Effector memory CD8-positive, alpha-beta T cell (primary cell): ENCODE measurements at regions not wholly inside any gene's neighbourhood (a gene's known extent, or its start where the extent isn't known, plus 50 kb on each side); places are given as distances from the start of the nearest gene placed in this dataset.

ENCODE experiments used
- ATAC-seq: fragments of 150-1000 bp; cut with Tn5 transposase; replicated peaks from 2 replicates; pipeline ENCODE4 v1.10.0; 2021; ENCODE audit warnings: mild to moderate bottlenecking, moderate library complexity
- DNase-seq, 3 experiments: peaks; one replicate each; pipeline ENCODE4 v3.0.0; 2021
- H3K27ac Mint-ChIP-seq, 2 donors: one replicate each; pipeline ENCODE4 v1.8.0; 2022; ENCODE audit warnings: mild to moderate bottlenecking in 2 of 2, mixed read lengths in 2 of 2, moderate library complexity in 2 of 2
- H3K27me3 Mint-ChIP-seq, 2 donors: one replicate each; pipeline ENCODE4 v1.8.0; 2022; ENCODE audit warnings: mixed read lengths in 2 of 2
- H3K36me3 Mint-ChIP-seq: one replicate; pipeline ENCODE4 v1.8.0; 2022; ENCODE audit warnings: mild to moderate bottlenecking, moderate library complexity, mixed read lengths; ENCODE audit not compliant: insufficient read depth
- H3K4me1 Mint-ChIP-seq, 2 donors: one replicate each; pipeline ENCODE4 v1.8.0; 2022; ENCODE audit warnings: low read depth in 2 of 2, mixed read lengths in 2 of 2
- H3K4me3 Mint-ChIP-seq, 2 donors: one replicate each; pipeline ENCODE4 v1.8.0; 2022; ENCODE audit warnings: mild to moderate bottlenecking in 2 of 2, mixed read lengths in 2 of 2, moderate library complexity in 2 of 2
- H3K9me3 Mint-ChIP-seq, 2 donors: one replicate each; pipeline ENCODE4 v1.8.0; 2022; ENCODE audit warnings: mixed read lengths in 2 of 2

DNA sequence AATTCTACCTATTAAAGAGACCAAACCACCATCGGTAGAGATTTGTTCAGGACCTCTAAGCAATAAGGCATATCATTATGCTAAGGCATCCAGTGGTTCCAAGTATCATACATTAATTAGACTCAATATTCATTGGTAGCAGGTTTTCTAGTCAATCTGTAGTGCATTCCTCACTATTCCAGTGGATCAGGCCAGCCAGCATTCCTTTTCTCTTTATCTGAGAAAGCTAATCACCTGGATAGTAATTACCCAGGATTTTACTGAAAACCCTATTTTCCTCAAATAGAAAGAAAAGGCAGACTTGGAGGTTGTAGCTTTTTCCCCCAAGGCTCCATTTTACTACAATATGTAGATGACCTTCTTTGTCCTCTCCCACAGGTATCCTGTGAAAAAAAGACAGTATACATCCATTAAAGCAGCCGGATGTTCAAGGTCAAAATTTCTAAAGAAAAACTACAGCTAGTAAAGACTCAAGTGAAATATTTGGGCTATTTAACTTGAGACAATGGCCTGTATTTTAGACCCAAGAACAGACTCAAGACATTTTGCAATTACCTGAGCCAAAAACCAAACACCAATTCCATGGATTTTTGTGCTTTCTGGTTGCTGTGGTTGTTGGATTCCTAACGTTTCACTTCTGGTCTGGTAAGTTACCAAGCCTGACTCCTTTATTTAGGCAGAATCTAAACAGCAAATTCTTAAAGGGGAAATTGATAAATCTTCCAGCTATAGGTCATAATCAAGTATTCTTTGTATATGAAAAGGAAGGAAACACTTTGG, 149.1 kb upstream of the MOCS1 start:
- Mint-ChIP-seq H3K9me3 (no peaks in the 10 kb centered on the region), H3K4me3 (no peak overlapping the region), H3K27me3 (peaks cover 0 to 13% of the 10 kb centered on the region in 2 donors), H3K36me3 (no peaks in the 10 kb centered on the region), H3K27ac (no peak overlapping the region), H3K4me1 (no peaks in the 10 kb centered on the region)
- ATAC-seq, result no peak
- DNase-seq, result no peak

- H3K4me1 Mint-ChIP-seq, result no peaks in the 10 kb centered on the region
- no peak for ATAC-seq
- no peaks in the 10 kb centered on the region for H3K36me3 Mint-ChIP-seq
- no peak overlapping the region for H3K4me3 Mint-ChIP-seq
- H3K27me3 Mint-ChIP-seq, result peaks cover 8 to 21% of the 10 kb centered on the region in 2 donors
- DNase-seq, result no peak
- H3K9me3 Mint-ChIP-seq, result peaks cover 0 to 2% of the 10 kb centered on the region in 2 donors
- H3K27ac Mint-ChIP-seq, result no peak overlapping the region
Observed at GRCh38 chr6:40082278-40083043, 148.2 kb upstream of the MOCS1 start.

DNA sequence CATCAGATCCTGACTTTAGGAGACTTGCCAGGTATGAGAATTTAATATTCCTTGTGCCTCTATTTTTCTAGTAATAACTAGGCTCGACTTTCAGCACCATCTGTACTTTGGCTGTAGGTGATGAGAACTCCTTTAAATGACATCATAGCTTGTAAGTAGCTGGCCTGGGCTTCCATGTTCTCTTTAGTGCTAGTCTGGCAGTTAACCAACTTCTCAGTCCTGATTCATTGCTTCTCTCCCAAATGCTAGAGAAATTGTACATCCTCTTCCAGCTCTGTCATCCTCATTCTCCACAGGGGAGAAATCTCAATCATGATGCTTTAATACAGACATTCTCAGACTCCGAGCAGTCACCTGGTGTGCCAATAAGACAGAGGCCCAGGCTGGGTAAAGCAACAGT, 143.5 kb upstream of the MOCS1 start:
- DNase-seq, result no peak
- ATAC-seq, result no peak
- no peak overlapping the region for H3K4me3 Mint-ChIP-seq
- H3K27ac Mint-ChIP-seq, result no peak overlapping the region
- H3K9me3 Mint-ChIP-seq, result peaks cover 2 to 5% of the 10 kb centered on the region in 2 donors
- peaks cover 34 to 47% of the 10 kb centered on the region in 2 donors for H3K27me3 Mint-ChIP-seq
- H3K36me3 Mint-ChIP-seq, result no peaks in the 10 kb centered on the region
- H3K4me1 Mint-ChIP-seq, result no peaks in the 10 kb centered on the region

DNA sequence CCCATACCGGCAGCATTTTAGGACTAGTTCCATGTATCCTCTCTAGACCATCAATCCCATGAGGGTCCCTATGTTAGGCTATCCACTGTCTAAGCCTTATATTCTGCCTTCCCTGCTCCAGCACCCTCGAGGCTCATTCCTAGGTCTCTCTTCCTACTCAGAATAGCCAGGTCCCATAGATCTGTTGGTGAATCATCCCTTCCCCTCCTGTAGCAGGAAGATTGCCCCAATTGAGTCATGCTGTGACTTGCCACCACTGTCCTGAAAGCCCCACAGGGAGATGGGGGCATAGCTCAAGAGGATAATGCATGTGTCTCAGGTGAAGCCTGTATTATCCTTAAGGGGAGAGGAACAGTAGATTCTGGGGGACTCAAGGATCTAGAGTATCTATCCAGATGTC, 143.1 kb upstream of the MOCS1 start:
- H3K36me3 Mint-ChIP-seq, result no peaks in the 10 kb centered on the region
- DNase-seq (no peak), ATAC-seq (no peak)
- H3K27ac Mint-ChIP-seq, result no peak overlapping the region
- H3K4me1 Mint-ChIP-seq, result no peaks in the 10 kb centered on the region
- no peak overlapping the region for H3K4me3 Mint-ChIP-seq
- peaks cover 38 to 50% of the 10 kb centered on the region in 2 donors for H3K27me3 Mint-ChIP-seq
- peaks cover 2 to 5% of the 10 kb centered on the region in 2 donors for H3K9me3 Mint-ChIP-seq

DNA sequence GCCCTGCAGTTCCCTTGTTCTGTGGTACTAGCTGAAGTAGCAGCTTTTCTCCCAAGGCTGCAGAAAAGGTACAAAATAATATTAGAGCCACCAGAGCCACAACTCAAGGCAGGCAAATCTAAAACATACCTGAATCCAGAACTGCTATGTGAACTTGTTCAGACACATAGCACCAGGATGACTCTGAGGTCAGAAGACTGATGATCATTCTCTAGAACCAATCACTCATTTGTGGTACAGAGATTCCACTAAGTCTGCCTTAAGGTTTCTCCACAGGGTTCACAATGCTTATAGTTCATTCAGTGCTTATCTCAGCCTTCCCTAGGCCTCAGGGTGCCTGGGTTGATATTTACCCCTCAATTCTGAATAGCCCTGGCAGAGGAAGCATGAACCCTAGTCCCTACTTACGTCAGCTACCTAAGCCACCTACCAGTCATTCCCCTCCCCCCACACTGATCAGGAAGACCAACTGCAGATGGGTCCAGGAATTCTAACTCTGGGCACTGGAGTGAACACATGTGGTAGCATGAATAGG, 140.9 kb upstream of the MOCS1 start:
- no peak for ATAC-seq
- DNase-seq, result no peak
- H3K4me1 Mint-ChIP-seq, result no peaks in the 10 kb centered on the region
- no peak overlapping the region for H3K4me3 Mint-ChIP-seq
- H3K27me3 Mint-ChIP-seq, result peaks cover 38 to 50% of the 10 kb centered on the region in 2 donors
- H3K36me3 Mint-ChIP-seq, result no peaks in the 10 kb centered on the region
- H3K27ac Mint-ChIP-seq, result no peak overlapping the region
- peaks cover 3 to 5% of the 10 kb centered on the region in 2 donors for H3K9me3 Mint-ChIP-seq

DNA sequence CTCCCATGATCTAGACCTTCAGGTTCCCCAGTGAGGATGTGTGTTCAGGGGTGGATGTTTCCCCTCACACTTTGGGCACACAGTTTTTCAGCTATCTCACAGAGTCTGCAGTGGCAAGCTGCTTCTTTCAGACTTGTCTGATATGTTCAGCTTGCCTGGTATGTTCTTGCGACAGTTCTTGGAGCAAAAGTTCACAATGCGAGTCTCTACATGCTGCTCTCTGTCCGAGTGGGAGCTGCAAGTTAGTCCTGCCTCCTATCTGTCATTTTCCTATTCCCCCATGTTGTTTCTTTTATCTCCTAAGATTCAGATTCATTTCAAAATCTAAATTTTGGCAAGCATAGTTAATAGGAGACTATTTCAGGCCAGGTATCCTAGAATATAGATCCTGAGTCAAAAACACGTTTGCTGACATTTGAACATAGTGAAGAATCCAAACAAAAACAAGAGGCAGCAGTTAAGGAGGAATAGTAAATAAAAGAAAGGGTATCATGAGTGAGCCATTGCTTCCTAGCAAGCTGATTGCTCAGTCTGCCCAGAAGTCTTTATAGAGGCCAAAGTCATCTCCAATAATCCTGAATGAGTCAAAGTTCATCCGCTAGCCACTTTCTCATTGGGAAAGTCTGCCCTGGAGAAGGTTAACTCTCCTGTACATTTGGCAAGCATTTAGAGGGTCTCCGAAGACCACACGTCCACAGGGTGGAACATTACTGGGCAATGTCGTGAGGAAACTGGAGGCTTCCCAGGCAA, 140.2 kb upstream of the MOCS1 start:
- Mint-ChIP-seq H3K27me3 (peaks cover 38 to 45% of the 10 kb centered on the region in 2 donors), H3K36me3 (no peaks in the 10 kb centered on the region), H3K4me1 (no peaks in the 10 kb centered on the region), H3K27ac (no peak overlapping the region), H3K9me3 (peaks cover 3 to 5% of the 10 kb centered on the region in 2 donors), H3K4me3 (no peak overlapping the region)
- no peak for DNase-seq
- ATAC-seq, result no peak

DNA sequence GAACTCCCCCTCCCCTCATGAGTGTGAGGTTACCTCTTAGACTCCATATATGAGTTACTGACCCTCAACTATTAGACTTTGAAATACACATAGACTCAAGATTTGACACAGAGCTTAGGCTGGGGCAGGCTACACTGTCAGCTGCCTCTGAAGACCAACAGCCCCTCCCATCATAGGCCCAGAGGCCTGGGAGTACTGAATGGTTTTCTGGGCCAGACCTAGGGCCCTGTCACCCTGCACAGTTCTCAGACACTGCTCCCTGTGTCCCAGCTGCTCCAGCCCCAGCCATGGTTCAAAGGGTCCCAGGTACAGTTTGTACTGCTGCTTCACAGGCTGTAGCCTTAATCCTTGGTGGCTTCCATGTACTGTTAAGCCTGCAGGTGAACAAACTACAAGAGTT, 132.1 kb upstream of the MOCS1 start:
- ATAC-seq (no peak), DNase-seq (no peak)
- Mint-ChIP-seq H3K4me1 (no peaks in the 10 kb centered on the region), H3K36me3 (no peaks in the 10 kb centered on the region), H3K9me3 (peaks cover 1 to 7% of the 10 kb centered on the region in 2 donors), H3K27ac (no peak overlapping the region), H3K4me3 (no peak overlapping the region), H3K27me3 (peaks cover 0 to 7% of the 10 kb centered on the region in 2 donors)

- Mint-ChIP-seq H3K27me3 (peaks cover 0 to 27% of the 10 kb centered on the region in 2 donors), H3K4me1 (no peaks in the 10 kb centered on the region), H3K4me3 (no peak overlapping the region), H3K9me3 (no peaks in the 10 kb centered on the region), H3K36me3 (no peaks in the 10 kb centered on the region), H3K27ac (no peak overlapping the region)
- ATAC-seq (no peak), DNase-seq (no peak)
Observed at GRCh38 chr6:40056865-40057264, 122.6 kb upstream of the MOCS1 start.

DNA sequence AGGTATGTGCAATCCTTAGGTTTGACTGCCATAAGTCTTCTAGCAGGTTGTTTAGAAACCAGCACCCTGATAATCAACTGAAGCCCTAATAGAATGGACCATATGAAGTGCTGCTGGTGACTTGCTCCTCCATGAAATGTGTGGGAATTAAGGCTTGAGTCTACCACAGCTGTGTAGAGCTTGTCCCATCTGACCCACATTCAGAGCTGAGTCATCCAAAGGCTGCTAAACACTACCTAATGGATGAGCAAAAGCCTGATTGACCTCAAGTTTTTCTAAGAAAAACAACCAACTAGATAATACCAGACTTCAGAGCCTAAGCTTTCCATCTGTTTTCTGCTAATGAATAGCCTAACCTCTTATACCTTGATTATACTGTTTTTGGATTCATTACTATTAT, 120.3 kb upstream of the MOCS1 start:
- Mint-ChIP-seq H3K9me3 (no peaks in the 10 kb centered on the region), H3K36me3 (no peaks in the 10 kb centered on the region), H3K27me3 (peaks cover 8 to 35% of the 10 kb centered on the region in 2 donors), H3K27ac (no peak overlapping the region), H3K4me3 (no peak overlapping the region), H3K4me1 (no peaks in the 10 kb centered on the region)
- ATAC-seq, result no peak
- DNase-seq, result no peak

- ATAC-seq (no peak), DNase-seq (no peak)
- Mint-ChIP-seq H3K4me1 (no peaks in the 10 kb centered on the region), H3K27ac (no peak overlapping the region), H3K4me3 (no peak overlapping the region), H3K27me3 (peaks cover 12 to 39% of the 10 kb centered on the region in 2 donors), H3K9me3 (no peaks in the 10 kb centered on the region), H3K36me3 (no peaks in the 10 kb centered on the region)
Observed at GRCh38 chr6:40054186-40054585, 119.9 kb upstream of the MOCS1 start.

DNA sequence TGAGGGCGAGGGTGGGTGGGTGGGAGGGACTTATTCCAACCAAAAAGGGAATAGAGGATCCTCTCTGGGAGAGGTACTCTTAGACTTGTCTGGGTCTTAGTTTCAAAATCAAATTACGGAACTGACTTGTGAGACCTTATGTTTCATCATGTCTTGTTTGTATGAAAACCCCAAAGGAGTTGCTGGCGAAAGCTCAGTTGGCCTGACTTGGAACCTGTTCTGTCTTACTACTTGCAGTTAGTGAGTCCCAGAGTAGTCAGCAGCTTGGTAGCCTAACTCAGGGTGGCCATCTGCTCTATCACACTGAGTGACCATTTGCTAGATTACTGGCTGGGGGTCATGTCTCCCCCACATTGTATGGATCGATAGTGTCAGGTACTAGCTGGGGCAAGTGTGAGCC, 114.9 kb upstream of the MOCS1 start:
- Mint-ChIP-seq H3K27me3 (peaks cover 12 to 13% of the 10 kb centered on the region in 2 donors), H3K36me3 (no peaks in the 10 kb centered on the region), H3K9me3 (peaks cover 0 to 2% of the 10 kb centered on the region in 2 donors), H3K27ac (no peak overlapping the region), H3K4me3 (no peak overlapping the region), H3K4me1 (no peaks in the 10 kb centered on the region)
- ATAC-seq, result no peak
- DNase-seq, result no peak

DNA sequence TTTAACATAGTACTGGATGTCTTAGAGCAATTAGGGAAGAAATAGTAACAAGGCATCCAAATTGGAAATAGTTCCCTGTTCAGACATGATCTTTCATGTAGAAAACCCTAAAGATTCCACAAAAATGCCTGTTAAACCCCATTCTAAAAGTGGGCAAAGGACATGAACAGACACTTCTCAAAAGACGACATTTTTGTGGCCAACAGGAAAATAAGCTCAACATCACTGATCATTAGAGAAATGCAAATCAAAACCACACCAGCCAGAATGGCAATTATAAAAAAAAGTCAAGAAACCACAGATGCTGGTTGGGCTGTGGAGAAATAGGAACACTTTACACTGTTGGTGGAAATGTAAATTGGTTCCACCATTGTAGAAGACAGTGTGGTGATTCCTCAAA, 109.9 kb upstream of the MOCS1 start:
- Mint-ChIP-seq H3K9me3 (peaks cover 0 to 2% of the 10 kb centered on the region in 2 donors), H3K27me3 (peaks cover 4 to 12% of the 10 kb centered on the region in 2 donors), H3K36me3 (no peaks in the 10 kb centered on the region), H3K4me3 (no peak overlapping the region), H3K4me1 (no peaks in the 10 kb centered on the region), H3K27ac (no peak overlapping the region)
- DNase-seq, result no peak
- ATAC-seq, result no peak

DNA sequence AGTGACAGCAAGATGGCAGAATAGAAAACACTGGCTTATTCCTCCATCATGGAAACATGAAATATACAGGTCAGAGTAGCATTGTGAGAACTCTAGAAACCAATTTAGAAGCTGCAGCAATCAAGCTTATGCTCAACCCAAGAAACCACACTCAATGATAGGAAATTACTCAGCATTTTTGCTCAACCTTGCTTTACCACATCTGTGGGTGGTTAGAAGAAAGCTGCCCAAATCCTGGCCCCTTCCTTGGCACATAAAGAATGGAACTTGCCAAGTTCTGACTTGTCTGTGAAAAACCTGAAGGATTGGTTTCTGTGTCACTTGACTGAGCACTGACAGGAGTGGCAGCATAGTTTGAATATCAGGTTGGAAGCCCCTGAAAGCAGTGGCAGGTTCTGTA, 108.0 kb upstream of the MOCS1 start:
- Mint-ChIP-seq H3K4me1 (no peaks in the 10 kb centered on the region), H3K4me3 (no peak overlapping the region), H3K9me3 (peaks cover 0 to 2% of the 10 kb centered on the region in 2 donors), H3K27ac (no peak overlapping the region), H3K27me3 (peaks cover 4 to 12% of the 10 kb centered on the region in 2 donors), H3K36me3 (no peaks in the 10 kb centered on the region)
- DNase-seq (no peak), ATAC-seq (no peak)
